Endothelial cell of umbilical vein (primary cell): ENCODE measurements at regions not wholly inside any gene's neighbourhood (a gene's known extent, or its start where the extent isn't known, plus 50 kb on each side); places are given as distances from the start of the nearest gene placed in this dataset.

Experiments
- BruUV-seq: library from RNA; stranded (reverse); fragments of 400-500 nt; replicated peaks from 2 replicates; lab custom pipeline; 2021; lab: Mats Ljungman, UMichigan
- CTCF ChIA-PET: fragments of 300-600, 350-600 bp; sonication (Branson Sonifier 250); formaldehyde crosslinking; loops from one replicate; lab custom pipeline; 2021; ENCODE audit warnings: antibody characterized with exemption, inconsistent platforms; lab: Charles Lee
- POLR2A ChIA-PET: fragments of 300-600, 350-600 bp; sonication (Branson Sonifier 250); formaldehyde crosslinking; loops from one replicate; lab custom pipeline; 2021; ENCODE audit warnings: antibody characterized with exemption, inconsistent platforms; lab: Charles Lee
- DNase-seq: peaks from one replicate; pipeline ENCODE4 v3.0.0-alpha.2; 2011; ENCODE audit warnings: low read depth, low spot score
- FAIRE-seq: peaks from 2 replicates; lab custom pipeline; 2011; peaks lifted over from hg19 to GRCh38; lab: Jason Lieb, UNC
- H2AFZ ChIP-seq: 2 replicates; pipeline ENCODE4 v1.6.0; 2012; ENCODE audit warnings: low read depth, low read length, control low read depth, inconsistent platforms
- H3K27ac ChIP-seq: 2 replicates; pipeline ENCODE4 v1.5.1; 2011; ENCODE audit warnings: low read depth, mild to moderate bottlenecking, control low read depth, low read length, moderate library complexity; ENCODE audit not compliant: insufficient read depth
- H3K27me3 ChIP-seq, 2 experiments: 2 replicates each; pipeline versions ENCODE4 v1.6.0 to v1.6.1; 2011; ENCODE audit warnings: low read length in 2 of 2, mixed read lengths in 1 of 2; ENCODE audit not compliant: control insufficient read depth in 2 of 2, insufficient read depth in 2 of 2
- H3K36me3 ChIP-seq, 2 experiments: 2 replicates in 1 of 2; 3 replicates in 1 of 2; pipeline ENCODE4 v1.5.1; 2011; ENCODE audit warnings: low read length in 2 of 2, mild to moderate bottlenecking in 1 of 2, moderate library complexity in 1 of 2; ENCODE audit not compliant: control insufficient read depth in 2 of 2, insufficient read depth in 2 of 2; ENCODE audit errors: extremely low read depth in 1 of 2
- H3K4me1 ChIP-seq: 3 replicates; pipeline ENCODE4 v1.5.1; 2011; ENCODE audit warnings: mild to moderate bottlenecking, low read length; ENCODE audit not compliant: control insufficient read depth, insufficient read depth; ENCODE audit errors: extremely low read depth
- H3K4me2 ChIP-seq: 2 replicates; pipeline ENCODE4 v1.6.1; 2011; ENCODE audit warnings: low read length, control low read depth, mixed read lengths; ENCODE audit not compliant: insufficient read depth
- H3K4me3 ChIP-seq, 3 experiments: fragments of 200-600 bp in 1 of 3; sonication (generic), shearing (Covaris generic) in 1 of 3; replicated peaks in 1 of 3; 2 replicates each; pipeline ENCODE4 v1.5.1; 2011 to 2016; ENCODE audit warnings: control low read depth in 3 of 3, low read length in 3 of 3, mild to moderate bottlenecking in 2 of 3, inconsistent platforms in 1 of 3, low read depth in 1 of 3, moderate library complexity in 1 of 3; ENCODE audit not compliant: insufficient read depth in 1 of 3
- H3K79me2 ChIP-seq: 2 replicates; pipeline ENCODE4 v1.6.0; 2012; ENCODE audit warnings: low read length, inconsistent platforms; ENCODE audit not compliant: control insufficient read depth, insufficient read depth
- H3K9ac ChIP-seq: replicated peaks from 2 replicates; pipeline ENCODE3; 2011; ENCODE audit warnings: low read length, control low read depth; ENCODE audit not compliant: insufficient read depth; ENCODE audit errors: extremely low read depth
- H3K9me1 ChIP-seq: replicated peaks from 3 replicates; pipeline ENCODE4 v1.6.0; 2011; ENCODE audit warnings: mild to moderate bottlenecking, low read length; ENCODE audit not compliant: control insufficient read depth, insufficient read depth; ENCODE audit errors: extremely low read depth
- H3K9me3 ChIP-seq: replicated peaks from 2 replicates; pipeline ENCODE4 v1.5.1; 2012; ENCODE audit warnings: low read length, inconsistent platforms; ENCODE audit not compliant: control insufficient read depth, insufficient read depth
- H4K20me1 ChIP-seq: replicated peaks from 2 replicates; pipeline ENCODE3; 2011; ENCODE audit warnings: mild to moderate bottlenecking, low read length; ENCODE audit not compliant: control insufficient read depth, insufficient read depth; ENCODE audit errors: extremely low read depth
- EZH2 ChIP-seq: IDR thresholded peaks from 2 replicates; pipeline ENCODE4 v1.6.1; 2012; ENCODE audit warnings: borderline replicate concordance, low read depth, mild to moderate bottlenecking, moderate library complexity, low read length, inconsistent platforms; ENCODE audit not compliant: severe bottlenecking
- FOS ChIP-seq: IDR thresholded peaks from 2 replicates; pipeline ENCODE4 v1.6.1; 2011; ENCODE audit warnings: mild to moderate bottlenecking, low read length, moderate library complexity, borderline replicate concordance; ENCODE audit not compliant: insufficient read depth
- GATA2 ChIP-seq: IDR thresholded peaks from 2 replicates; pipeline ENCODE4 v1.7.0; 2011; ENCODE audit warnings: low read depth, mild to moderate bottlenecking, moderate library complexity, mixed read lengths, low read length; ENCODE audit not compliant: insufficient read length, insufficient read depth
- JUN ChIP-seq: IDR thresholded peaks from 2 replicates; pipeline ENCODE4 v1.6.1; 2011; ENCODE audit warnings: borderline replicate concordance, low read depth; ENCODE audit not compliant: insufficient read length, insufficient read depth
- MYC ChIP-seq: IDR thresholded peaks from one replicate; pipeline ENCODE4 v1.6.1; 2011; ENCODE audit warnings: mild to moderate bottlenecking, low read depth, low read length
- POLR2A ChIP-seq: IDR thresholded peaks from 2 replicates; pipeline ENCODE4 v1.6.1; 2012; ENCODE audit warnings: low read depth, mild to moderate bottlenecking, control low read depth, low read length
- POLR2AphosphoS5 ChIP-seq: IDR thresholded peaks from 2 replicates; pipeline ENCODE4 v1.6.1; 2012; ENCODE audit warnings: low read depth, mild to moderate bottlenecking, control low read depth, low read length, moderate library complexity; ENCODE audit not compliant: insufficient read depth
- dilution Hi-C: fragments of 300-500 bp; cut with MboI; formaldehyde crosslinking; loops from one replicate; pipeline ENCODE4 v1.15.0; 2019; ENCODE audit warnings: low sequenced_read_pairs; ENCODE audit not compliant: extremely low pct_ligation_motif_present
- intact Hi-C: fragments of 100-400 bp; cut with micrococcal nuclease; formaldehyde crosslinking; loops from one replicate; pipeline ENCODE4 v1.10.0; 2022
- TF ChIP-seq, protein P1 (sequence below), 2 donors: IDR thresholded peaks; 1 replicate in 1 of 2; 2 replicates in 1 of 2; pipeline ENCODE4 v1.5.1; 2011; ENCODE audit warnings: low read length in 2 of 2, mild to moderate bottlenecking in 2 of 2, moderate library complexity in 2 of 2, control low read depth in 1 of 2, inconsistent platforms in 1 of 2, low read depth in 1 of 2; ENCODE audit not compliant: insufficient read depth in 1 of 2; ENCODE audit errors: extremely low read depth in 1 of 2
- TF ChIP-seq, protein P2 (sequence below): IDR thresholded peaks from 2 replicates; pipeline ENCODE4 v1.6.1; 2011; ENCODE audit not compliant: insufficient read depth, insufficient read length

DNA sequence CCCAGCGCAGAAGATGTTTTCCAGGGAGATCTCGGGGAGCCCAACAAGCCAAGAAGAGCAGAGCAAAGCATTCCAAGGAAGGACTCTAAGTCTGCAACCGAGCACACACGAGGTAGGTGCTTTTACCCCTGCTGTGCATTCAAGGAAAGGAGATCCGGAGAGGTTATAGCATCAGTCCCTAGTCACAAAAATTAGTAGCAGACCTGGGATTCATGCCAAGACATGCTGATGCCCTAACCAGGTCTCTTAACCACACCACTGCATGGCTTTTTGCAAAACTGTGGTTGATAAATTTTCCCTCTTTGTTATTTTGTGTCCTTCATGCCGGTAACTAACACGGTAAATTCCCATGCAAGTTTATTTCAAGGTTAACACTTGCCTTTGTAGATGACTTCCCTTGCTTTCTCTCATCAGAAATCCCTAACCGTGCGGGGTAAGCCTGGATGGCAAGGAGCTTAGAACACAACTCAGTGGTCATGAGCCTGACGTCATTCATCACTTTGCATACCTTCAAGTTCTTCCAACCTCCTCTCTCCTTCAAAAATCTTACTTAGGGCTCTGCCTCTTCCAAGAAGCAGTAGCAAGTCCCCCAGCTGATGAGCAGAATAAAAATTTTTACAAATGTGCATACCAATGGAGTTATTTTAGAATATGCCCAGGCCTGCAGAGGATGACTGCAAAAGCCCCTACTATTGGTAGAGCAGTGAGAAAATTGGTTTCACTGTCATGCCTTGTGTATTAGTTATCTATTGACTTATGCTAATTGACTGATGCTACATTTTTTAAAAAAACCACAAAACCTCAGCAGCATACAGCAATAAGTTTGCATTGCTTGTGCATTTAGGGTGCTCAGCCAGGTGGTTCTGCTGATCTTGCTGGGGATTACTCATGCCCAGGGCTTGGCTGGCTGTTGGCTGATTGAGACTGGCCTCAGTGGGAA lies 465.1 kb downstream of the MN1 start:
- Histone ChIP-seq H3K4me1 (no peaks in the 10 kb centered on the region), H3K9ac (no peak overlapping the region), H3K9me1 (no peaks in the 10 kb centered on the region), H3K9me3 (no peaks in the 10 kb centered on the region), H3K27ac (no peak overlapping the region), H2AFZ (no peak overlapping the region), H3K27me3 (peaks cover 8 to 10% of the 10 kb centered on the region in 2 experiments), H3K36me3 (no peaks in the 10 kb centered on the region), H3K4me3 (no peak overlapping the region), H3K79me2 (no peaks in the 10 kb centered on the region), H4K20me1 (no peaks in the 10 kb centered on the region), H3K4me2 (no peak overlapping the region)
- dilution Hi-C loops (no loop called here), intact Hi-C loops (no loop called here)
- POLR2A ChIA-PET = no interaction called here
- BruUV-seq = no TSS peak
- CTCF ChIA-PET = no interaction called here
- TF ChIP-seq, protein P1, sequence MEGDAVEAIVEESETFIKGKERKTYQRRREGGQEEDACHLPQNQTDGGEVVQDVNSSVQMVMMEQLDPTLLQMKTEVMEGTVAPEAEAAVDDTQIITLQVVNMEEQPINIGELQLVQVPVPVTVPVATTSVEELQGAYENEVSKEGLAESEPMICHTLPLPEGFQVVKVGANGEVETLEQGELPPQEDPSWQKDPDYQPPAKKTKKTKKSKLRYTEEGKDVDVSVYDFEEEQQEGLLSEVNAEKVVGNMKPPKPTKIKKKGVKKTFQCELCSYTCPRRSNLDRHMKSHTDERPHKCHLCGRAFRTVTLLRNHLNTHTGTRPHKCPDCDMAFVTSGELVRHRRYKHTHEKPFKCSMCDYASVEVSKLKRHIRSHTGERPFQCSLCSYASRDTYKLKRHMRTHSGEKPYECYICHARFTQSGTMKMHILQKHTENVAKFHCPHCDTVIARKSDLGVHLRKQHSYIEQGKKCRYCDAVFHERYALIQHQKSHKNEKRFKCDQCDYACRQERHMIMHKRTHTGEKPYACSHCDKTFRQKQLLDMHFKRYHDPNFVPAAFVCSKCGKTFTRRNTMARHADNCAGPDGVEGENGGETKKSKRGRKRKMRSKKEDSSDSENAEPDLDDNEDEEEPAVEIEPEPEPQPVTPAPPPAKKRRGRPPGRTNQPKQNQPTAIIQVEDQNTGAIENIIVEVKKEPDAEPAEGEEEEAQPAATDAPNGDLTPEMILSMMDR (IDR thresholded peaks at IDR 0.05; ENCODE audit: extremely low read depth in 1 of 2, insufficient read depth in 1 of 2, low read depth in 1 of 2, low read length in 2 of 2) = no peak
- TF ChIP-seq JUN (no peak), POLR2A (no peak), MYC (no peak), GATA2 (no peak), POLR2AphosphoS5 (no peak), EZH2 (no peak), FOS (no peak)
- TF ChIP-seq, protein P2, sequence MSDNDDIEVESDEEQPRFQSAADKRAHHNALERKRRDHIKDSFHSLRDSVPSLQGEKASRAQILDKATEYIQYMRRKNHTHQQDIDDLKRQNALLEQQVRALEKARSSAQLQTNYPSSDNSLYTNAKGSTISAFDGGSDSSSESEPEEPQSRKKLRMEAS = no peak
- DNase-seq (no peak), FAIRE-seq (no peak)
